WTC11 (cell line): ENCODE measurements at regions not wholly inside any gene's neighbourhood (a gene's known extent, or its start where the extent isn't known, plus 50 kb on each side); places are given as distances from the start of the nearest gene placed in this dataset.
"Not testable (repeated sequence)": the region's sequence is repeated elsewhere in the genome, so short reads cannot be mapped to it uniquely, and the experiment has no call there.

ENCODE experiments used
- ATAC-seq: fragments of 200-7000 bp; cut with Tn5 transposase; 2 replicates; pipeline ENCODE4 v1.10.0; 2021; ENCODE audit warnings: mild to moderate bottlenecking, moderate library complexity
- CTCF ChIA-PET: fragments of 300-600 bp; sonication (Branson Sonifier 250); formaldehyde crosslinking; loops from one replicate; lab custom pipeline; 2021; ENCODE audit warnings: antibody characterized with exemption; lab: Charles Lee
- POLR2A ChIA-PET: fragments of 350-600 bp; sonication (Branson Sonifier 250); formaldehyde crosslinking; loops from one replicate; lab custom pipeline; 2021; ENCODE audit warnings: antibody characterized with exemption; lab: Charles Lee
- DNase-seq: peaks from one replicate; pipeline ENCODE4 v3.0.0; 2021; ENCODE audit warnings: low spot score
- H3K27ac Mint-ChIP-seq: 2 replicates; pipeline ENCODE4 v1.8.0; 2021; ENCODE audit warnings: mixed read lengths
- H3K27me3 Mint-ChIP-seq: 2 replicates; pipeline ENCODE4 v1.8.0; 2021; ENCODE audit warnings: low read depth, mild to moderate bottlenecking, moderate library complexity, mixed read lengths
- H3K36me3 Mint-ChIP-seq: 2 replicates; pipeline ENCODE4 v1.8.0; 2021; ENCODE audit warnings: mixed read lengths
- H3K4me1 Mint-ChIP-seq: 2 replicates; pipeline ENCODE4 v1.8.0; 2022; ENCODE audit warnings: mixed read lengths
- H3K4me3 Mint-ChIP-seq: 2 replicates; pipeline ENCODE4 v1.8.0; 2021; ENCODE audit warnings: mild to moderate bottlenecking, moderate library complexity, mixed read lengths
- H3K9me3 Mint-ChIP-seq: 2 replicates; pipeline ENCODE4 v1.8.0; 2021; ENCODE audit warnings: mixed read lengths
- CTCF ChIP-seq: fragments of 200-600 bp; IDR thresholded peaks from 2 replicates; pipeline ENCODE4 v1.8.0; 2022; ENCODE audit warnings: antibody characterized with exemption
- GRHL2 ChIP-seq: fragments of 250-450 bp; sonication (Bioruptor Pico); IDR thresholded peaks from 2 replicates; pipeline ENCODE4 v1.8.0; 2022; ENCODE audit warnings: mild to moderate bottlenecking, moderate library complexity; ENCODE audit not compliant: insufficient replicate concordance, severe bottlenecking
- GTF2I ChIP-seq: fragments of 250-450 bp; sonication (Bioruptor Pico); conservative IDR thresholded peaks from 2 replicates; pipeline ENCODE4 v1.4.0; 2021; ENCODE audit warnings: mild to moderate bottlenecking
- JUN ChIP-seq: sonication (generic); formaldehyde crosslinking; IDR thresholded peaks from 2 replicates; pipeline ENCODE4 v1.8.0; 2023; ENCODE audit warnings: mild to moderate bottlenecking, missing genetic modification reagents
- MAX ChIP-seq: sonication (generic); formaldehyde crosslinking; IDR thresholded peaks from 2 replicates; pipeline ENCODE4 v1.8.0; 2022; ENCODE audit warnings: mild to moderate bottlenecking, missing genetic modification reagents
- NR2C2 ChIP-seq: sonication (generic); formaldehyde crosslinking; IDR thresholded peaks from 2 replicates; pipeline ENCODE4 v1.8.0; 2022; ENCODE audit warnings: mild to moderate bottlenecking, missing genetic modification reagents
- OVOL2 ChIP-seq: fragments of 250-450 bp; sonication (Bioruptor Pico); IDR thresholded peaks from 2 replicates; pipeline ENCODE4 v1.9.0; 2021; ENCODE audit warnings: mild to moderate bottlenecking, borderline replicate concordance
- SMAD3 ChIP-seq: sonication (generic); formaldehyde crosslinking; IDR thresholded peaks from 2 replicates; pipeline ENCODE4 v1.8.0; 2022; ENCODE audit warnings: missing genetic modification reagents, mild to moderate bottlenecking, borderline replicate concordance
- SMAD4 ChIP-seq: sonication (generic); formaldehyde crosslinking; IDR thresholded peaks from 2 replicates; pipeline ENCODE4 v1.8.0; 2022; ENCODE audit warnings: mild to moderate bottlenecking, missing genetic modification reagents
- SOX15 ChIP-seq: fragments of 250-450 bp; sonication (Bioruptor Pico); IDR thresholded peaks from 2 replicates; pipeline ENCODE4 v1.9.0; 2021; ENCODE audit warnings: mild to moderate bottlenecking
- TCF7 ChIP-seq: sonication (generic); formaldehyde crosslinking; IDR thresholded peaks from 2 replicates; pipeline ENCODE4 v1.8.0; 2022; ENCODE audit warnings: mild to moderate bottlenecking, low read depth, missing genetic modification reagents, moderate library complexity
- ZBTB21 ChIP-seq: sonication (generic); formaldehyde crosslinking; IDR thresholded peaks from 2 replicates; pipeline ENCODE4 v1.8.1; 2023; ENCODE audit warnings: mild to moderate bottlenecking, missing genetic modification reagents, borderline replicate concordance
- ZNF138 ChIP-seq: sonication (generic); formaldehyde crosslinking; conservative IDR thresholded peaks from 2 replicates; pipeline ENCODE4 v1.8.1; 2022; ENCODE audit warnings: mild to moderate bottlenecking, moderate library complexity, missing genetic modification reagents
- ZNF219 ChIP-seq: sonication (generic); formaldehyde crosslinking; IDR thresholded peaks from 2 replicates; pipeline ENCODE4 v1.8.0; 2023; ENCODE audit warnings: missing genetic modification reagents, mild to moderate bottlenecking, borderline replicate concordance
- ZNF232 ChIP-seq: sonication (generic); formaldehyde crosslinking; IDR thresholded peaks from 2 replicates; pipeline ENCODE4 v1.8.0; 2022; ENCODE audit warnings: mild to moderate bottlenecking, missing genetic modification reagents
- ZNF263 ChIP-seq: sonication (generic); formaldehyde crosslinking; IDR thresholded peaks from 2 replicates; pipeline ENCODE4 v1.8.1; 2022; ENCODE audit warnings: low read depth, mild to moderate bottlenecking, moderate library complexity, missing genetic modification reagents
- ZNF396 ChIP-seq: fragments of 250-450 bp; sonication (Bioruptor Pico); IDR thresholded peaks from 2 replicates; pipeline ENCODE4 v1.8.0; 2021; ENCODE audit warnings: mild to moderate bottlenecking, moderate library complexity, borderline replicate concordance
- ZNF532 ChIP-seq: fragments of 250-450 bp; sonication (Bioruptor Pico); IDR thresholded peaks from 2 replicates; pipeline ENCODE4 v1.9.0; 2021; ENCODE audit warnings: mild to moderate bottlenecking, borderline replicate concordance
- TF ChIP-seq, protein P1 (sequence below): sonication (generic); formaldehyde crosslinking; IDR thresholded peaks from 2 replicates; pipeline ENCODE4 v1.8.0; 2022; ENCODE audit warnings: mild to moderate bottlenecking, missing genetic modification reagents
- TF ChIP-seq, protein P2 (sequence below): sonication (generic); formaldehyde crosslinking; IDR thresholded peaks from 2 replicates; pipeline ENCODE4 v1.8.1; 2023; ENCODE audit warnings: mild to moderate bottlenecking, missing genetic modification reagents, moderate library complexity
- TF ChIP-seq, protein P3 (sequence below): sonication (generic); formaldehyde crosslinking; IDR thresholded peaks from 2 replicates; pipeline ENCODE4 v1.8.1; 2022; ENCODE audit warnings: low read depth, missing genetic modification reagents, borderline replicate concordance

- DNase-seq (no peak), ATAC-seq (no peak)
- TF ChIP-seq ZNF532 (CRISPR knock-in tag): no peak
- TF ChIP-seq, protein P1, sequence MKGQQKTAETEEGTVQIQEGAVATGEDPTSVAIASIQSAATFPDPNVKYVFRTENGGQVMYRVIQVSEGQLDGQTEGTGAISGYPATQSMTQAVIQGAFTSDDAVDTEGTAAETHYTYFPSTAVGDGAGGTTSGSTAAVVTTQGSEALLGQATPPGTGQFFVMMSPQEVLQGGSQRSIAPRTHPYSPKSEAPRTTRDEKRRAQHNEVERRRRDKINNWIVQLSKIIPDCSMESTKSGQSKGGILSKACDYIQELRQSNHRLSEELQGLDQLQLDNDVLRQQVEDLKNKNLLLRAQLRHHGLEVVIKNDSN: no peak
- TF ChIP-seq SMAD4 (CRISPR knock-in tag): no peak
- no peak for TF ChIP-seq SMAD3 (CRISPR knock-in tag)
- TF ChIP-seq, all 79 proteins: peak for 0
- H3K27me3 Mint-ChIP-seq: no peaks in the 10 kb centered on the region
- H3K4me1 Mint-ChIP-seq: no peaks in the 10 kb centered on the region
- POLR2A ChIA-PET: no interaction called here
- H3K27ac Mint-ChIP-seq: no peak overlapping the region
- CTCF ChIA-PET: no interaction called here
- no peak overlapping the region for H3K4me3 Mint-ChIP-seq
- H3K9me3 Mint-ChIP-seq: peaks cover 18% of the 10 kb centered on the region; the same call in 1 of the 2 replicates
- H3K36me3 Mint-ChIP-seq: no peaks in the 10 kb centered on the region
Measured at GRCh38 chr18:41052625-41053024, 902.4 kb upstream of the PIK3C3 start.

GRCh38 chr18:41046250-41046649 lies 908.8 kb upstream of the PIK3C3 start:
- H3K36me3 Mint-ChIP-seq, DNase-seq, ATAC-seq, H3K4me1 Mint-ChIP-seq, H3K27ac Mint-ChIP-seq, H3K9me3 Mint-ChIP-seq, H3K27me3 Mint-ChIP-seq, H3K4me3 Mint-ChIP-seq, POLR2A ChIA-PET, CTCF ChIA-PET: not testable (repeated sequence)

GRCh38 chr18:41043876-41044275 lies 911.2 kb upstream of the PIK3C3 start:
- H3K4me1 Mint-ChIP-seq: no peaks in the 10 kb centered on the region
- CTCF ChIA-PET: no interaction called here
- H3K9me3 Mint-ChIP-seq: no peaks in the 10 kb centered on the region
- ATAC-seq: no peak
- no peak overlapping the region for H3K27ac Mint-ChIP-seq
- DNase-seq: no peak
- no peaks in the 10 kb centered on the region for H3K27me3 Mint-ChIP-seq
- H3K36me3 Mint-ChIP-seq: no peaks in the 10 kb centered on the region
- no peak overlapping the region for H3K4me3 Mint-ChIP-seq
- POLR2A ChIA-PET: no interaction called here
- no peak for TF ChIP-seq CTCF
- TF ChIP-seq JUN (CRISPR knock-in tag): no peak
- no peak for TF ChIP-seq TCF7 (CRISPR knock-in tag)
- no peak for TF ChIP-seq OVOL2 (CRISPR knock-in tag)
- no peak for TF ChIP-seq GTF2I (CRISPR knock-in tag)
- no peak for TF ChIP-seq ZNF219 (CRISPR knock-in tag)
- TF ChIP-seq SOX15 (CRISPR knock-in tag): no peak
- TF ChIP-seq ZNF138 (CRISPR knock-in tag): no peak
- no peak for TF ChIP-seq ZBTB21 (CRISPR knock-in tag)
- no peak for TF ChIP-seq ZNF396 (CRISPR knock-in tag)
- no peak for TF ChIP-seq GRHL2 (CRISPR knock-in tag)
- no peak for TF ChIP-seq ZNF263 (CRISPR knock-in tag)
- no peak for TF ChIP-seq NR2C2 (CRISPR knock-in tag)
- TF ChIP-seq, protein P2, sequence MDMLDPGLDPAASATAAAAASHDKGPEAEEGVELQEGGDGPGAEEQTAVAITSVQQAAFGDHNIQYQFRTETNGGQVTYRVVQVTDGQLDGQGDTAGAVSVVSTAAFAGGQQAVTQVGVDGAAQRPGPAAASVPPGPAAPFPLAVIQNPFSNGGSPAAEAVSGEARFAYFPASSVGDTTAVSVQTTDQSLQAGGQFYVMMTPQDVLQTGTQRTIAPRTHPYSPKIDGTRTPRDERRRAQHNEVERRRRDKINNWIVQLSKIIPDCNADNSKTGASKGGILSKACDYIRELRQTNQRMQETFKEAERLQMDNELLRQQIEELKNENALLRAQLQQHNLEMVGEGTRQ (CRISPR knock-in tag): no peak
- no peak for TF ChIP-seq ZNF232 (CRISPR knock-in tag)
- no peak for TF ChIP-seq MAX (CRISPR knock-in tag)
- TF ChIP-seq, protein P3, sequence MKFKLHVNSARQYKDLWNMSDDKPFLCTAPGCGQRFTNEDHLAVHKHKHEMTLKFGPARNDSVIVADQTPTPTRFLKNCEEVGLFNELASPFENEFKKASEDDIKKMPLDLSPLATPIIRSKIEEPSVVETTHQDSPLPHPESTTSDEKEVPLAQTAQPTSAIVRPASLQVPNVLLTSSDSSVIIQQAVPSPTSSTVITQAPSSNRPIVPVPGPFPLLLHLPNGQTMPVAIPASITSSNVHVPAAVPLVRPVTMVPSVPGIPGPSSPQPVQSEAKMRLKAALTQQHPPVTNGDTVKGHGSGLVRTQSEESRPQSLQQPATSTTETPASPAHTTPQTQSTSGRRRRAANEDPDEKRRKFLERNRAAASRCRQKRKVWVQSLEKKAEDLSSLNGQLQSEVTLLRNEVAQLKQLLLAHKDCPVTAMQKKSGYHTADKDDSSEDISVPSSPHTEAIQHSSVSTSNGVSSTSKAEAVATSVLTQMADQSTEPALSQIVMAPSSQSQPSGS: no peak
